ENCODE measurements at regions not wholly inside any gene's neighbourhood (a gene's known extent, or its start where the extent isn't known, plus 50 kb on each side); places are given as distances from the start of the nearest gene placed in this dataset.

DNA sequence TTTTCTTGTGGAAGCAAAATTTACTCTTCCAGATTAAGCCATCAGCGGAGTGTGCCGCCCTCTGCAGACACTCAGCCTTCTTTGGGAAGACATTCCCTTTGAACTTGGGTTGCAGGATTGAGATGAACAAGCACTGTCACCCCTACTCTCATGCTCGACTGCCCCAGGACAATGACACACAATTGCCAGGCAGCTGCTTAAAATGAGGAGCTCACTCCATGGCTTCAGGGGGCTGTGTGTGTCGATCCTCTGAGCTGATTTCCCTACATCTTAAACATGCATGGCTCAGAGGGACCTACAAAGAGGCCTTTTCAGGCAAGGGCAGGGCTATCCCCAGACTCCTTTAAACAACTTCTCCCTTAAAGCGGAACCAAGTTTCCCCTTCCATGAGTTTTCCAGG is 107.5 kb upstream of the MBNL2 start:
- H3K23ac ChIP-seq (ENCODE audit: low read length), result no peak overlapping the region
- peak overlapping the region; percentile 67 for H2BK5ac ChIP-seq (ENCODE audit: low read depth, low read length, poor library complexity)
- H3K4ac ChIP-seq (ENCODE audit: low read depth, low read length), result peak overlapping the region; percentile 65
- H3K18ac ChIP-seq (ENCODE audit: low read length), result peak overlapping the region; percentile 80
- peak overlapping the region; percentile 76 for H3K27ac ChIP-seq (ENCODE audit: low read depth, low read length)
- peak overlapping the region; percentile 40 for H2AFZ ChIP-seq (ENCODE audit: insufficient read depth, low read length, poor library complexity)
- no peaks in the 10 kb centered on the region for H3K36me3 ChIP-seq (ENCODE audit: control insufficient read depth in 1 of 2, insufficient read depth in 2 of 2, low read length in 2 of 2)
- H2BK12ac ChIP-seq (ENCODE audit: low read length), result peak overlapping the region; percentile 86
- H3K14ac ChIP-seq (ENCODE audit: low read length), result peak overlapping the region; percentile 88
- peak overlapping the region; percentile 92 for H4K91ac ChIP-seq (ENCODE audit: low read depth, low read length)
- H2BK120ac ChIP-seq (ENCODE audit: insufficient read depth, low read length, poor library complexity), result peak overlapping the region; percentile 95
- no peak overlapping the region for H3K4me3 ChIP-seq (ENCODE audit: low read depth, low read length)
- H2AK5ac ChIP-seq (ENCODE audit: low read length), result peak overlapping the region; percentile 69
- H3K27me3 ChIP-seq (ENCODE audit: insufficient read depth, low read length), result no peaks in the 10 kb centered on the region
- peaks cover 9% of the 10 kb centered on the region for H3K79me2 ChIP-seq (ENCODE audit: control insufficient read depth, insufficient read depth, low read length, poor library complexity)
- WGBS (ENCODE audit: extremely low coverage, insufficient coverage, insufficient read length), result no CpG with 5 or more reads among the region's 5 CpGs
- H3K79me1 ChIP-seq (ENCODE audit: low read length), result peaks cover 53% of the 10 kb centered on the region
- no peak overlapping the region for H3K9ac ChIP-seq (ENCODE audit: low read length)
- no peaks in the 10 kb centered on the region for H3K9me3 ChIP-seq (ENCODE audit: insufficient read depth, low read depth, low read length)
- H4K12ac ChIP-seq (ENCODE audit: low read depth, low read length), result peak overlapping the region; percentile 50
- no peak overlapping the region for H3K4me2 ChIP-seq (ENCODE audit: low read length)
- peaks cover 34 to 48% of the 10 kb centered on the region in 2 experiments for H3K4me1 ChIP-seq (ENCODE audit: control insufficient read depth in 1 of 2, insufficient read depth in 2 of 2, low read length in 2 of 2)
- H4K8ac ChIP-seq (ENCODE audit: low read depth, low read length), result peak overlapping the region; percentile 79
- no peak for DNase-seq

DNA sequence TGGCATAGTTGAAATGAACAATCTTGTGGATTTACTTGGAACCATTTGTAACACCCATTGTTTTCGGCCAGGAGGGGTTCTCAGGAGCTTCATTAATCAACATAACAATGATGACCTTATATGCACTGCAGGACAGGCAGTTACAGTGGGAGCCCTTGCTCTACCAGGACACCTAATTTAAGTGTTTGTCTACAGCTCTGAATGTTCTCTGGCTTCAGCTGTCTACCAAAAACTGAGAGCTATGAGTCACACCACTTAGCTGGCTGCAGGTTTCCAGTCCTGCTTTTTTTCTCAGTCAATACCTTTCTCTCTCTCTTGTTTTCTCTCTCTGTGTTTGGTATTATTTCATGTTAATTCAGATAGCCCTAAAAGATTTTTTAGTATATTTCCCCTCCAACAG is 105.4 kb upstream of the MBNL2 start:
- peak overlapping the region; percentile 77 for H3K27ac ChIP-seq (ENCODE audit: low read depth, low read length)
- H2AFZ ChIP-seq (ENCODE audit: insufficient read depth, low read length, poor library complexity), result no peak overlapping the region
- peak in 1 of 2 donors; percentile 38 for DNase-seq
- no peak overlapping the region for H2AK5ac ChIP-seq (ENCODE audit: low read length)
- H3K27me3 ChIP-seq (ENCODE audit: insufficient read depth, low read length), result no peaks in the 10 kb centered on the region
- H3K79me1 ChIP-seq (ENCODE audit: low read length), result peaks cover 57% of the 10 kb centered on the region
- no peaks in the 10 kb centered on the region for H3K36me3 ChIP-seq (ENCODE audit: control insufficient read depth in 1 of 2, insufficient read depth in 2 of 2, low read length in 2 of 2)
- H2BK5ac ChIP-seq (ENCODE audit: low read depth, low read length, poor library complexity), result peak overlapping the region; percentile 83
- H3K14ac ChIP-seq (ENCODE audit: low read length), result no peak overlapping the region
- no peak overlapping the region for H4K91ac ChIP-seq (ENCODE audit: low read depth, low read length)
- peaks cover 10% of the 10 kb centered on the region for H3K79me2 ChIP-seq (ENCODE audit: control insufficient read depth, insufficient read depth, low read length, poor library complexity)
- H3K9ac ChIP-seq (ENCODE audit: low read length), result no peak overlapping the region
- H3K4me3 ChIP-seq (ENCODE audit: low read depth, low read length), result no peak overlapping the region
- no peak overlapping the region for H2BK120ac ChIP-seq (ENCODE audit: insufficient read depth, low read length, poor library complexity)
- H3K4me1 ChIP-seq (ENCODE audit: control insufficient read depth in 1 of 2, insufficient read depth in 2 of 2, low read length in 2 of 2), result peaks cover 31 to 39% of the 10 kb centered on the region in 2 experiments
- no peak overlapping the region for H3K18ac ChIP-seq (ENCODE audit: low read length)
- H3K23ac ChIP-seq (ENCODE audit: low read length), result no peak overlapping the region
- no peak overlapping the region for H3K4me2 ChIP-seq (ENCODE audit: low read length)
- no peak overlapping the region for H3K4ac ChIP-seq (ENCODE audit: low read depth, low read length)
- H3K9me3 ChIP-seq (ENCODE audit: insufficient read depth, low read depth, low read length), result no peaks in the 10 kb centered on the region
- no CpG with 5 or more reads among the region's 1 CpG for WGBS (ENCODE audit: extremely low coverage, insufficient coverage, insufficient read length)
- no peak overlapping the region for H2BK12ac ChIP-seq (ENCODE audit: low read length)
- H4K8ac ChIP-seq (ENCODE audit: low read depth, low read length), result no peak overlapping the region
- H4K12ac ChIP-seq (ENCODE audit: low read depth, low read length), result no peak overlapping the region

DNA sequence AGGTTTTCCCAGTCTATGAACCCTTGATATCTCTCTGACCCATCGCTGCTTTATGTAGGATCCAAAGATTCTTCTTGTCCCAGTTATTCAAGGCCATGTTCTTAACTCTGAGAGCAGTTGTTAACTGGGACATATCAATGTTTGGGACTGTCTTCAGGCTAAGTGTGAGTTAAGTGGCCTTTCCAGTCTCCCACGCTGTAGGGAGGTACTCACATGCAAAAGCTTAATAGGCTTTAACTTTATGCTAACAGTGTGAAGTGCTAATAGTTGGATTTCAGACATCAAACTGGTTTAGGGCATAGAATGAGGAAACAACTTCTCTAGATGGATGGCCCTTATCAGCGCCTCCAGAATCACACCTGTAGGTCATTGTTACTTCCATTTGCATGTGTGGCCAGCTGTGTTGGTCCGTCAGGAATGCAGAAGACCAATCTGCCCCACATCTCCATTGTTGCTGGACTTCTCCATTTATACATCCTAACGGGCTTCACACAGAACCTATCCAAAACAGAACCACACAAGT is 104.7 kb upstream of the MBNL2 start:
- Histone ChIP-seq H3K4me2 (ENCODE audit: low read length) (no peak overlapping the region), H3K4me1 (ENCODE audit: control insufficient read depth in 1 of 2, insufficient read depth in 2 of 2, low read length in 2 of 2) (peaks cover 24 to 34% of the 10 kb centered on the region in 2 experiments), H4K12ac (ENCODE audit: low read depth, low read length) (no peak overlapping the region), H3K36me3 (ENCODE audit: control insufficient read depth in 1 of 2, insufficient read depth in 2 of 2, low read length in 2 of 2) (no peaks in the 10 kb centered on the region), H2AK5ac (ENCODE audit: low read length) (no peak overlapping the region), H3K27ac (ENCODE audit: low read depth, low read length) (peak overlapping the region; percentile 50), H3K9ac (ENCODE audit: low read length) (no peak overlapping the region), H3K4me3 (ENCODE audit: low read depth, low read length) (no peak overlapping the region), H3K27me3 (ENCODE audit: insufficient read depth, low read length) (no peaks in the 10 kb centered on the region), H3K79me2 (ENCODE audit: control insufficient read depth, insufficient read depth, low read length, poor library complexity) (peaks cover 10% of the 10 kb centered on the region), H3K9me3 (ENCODE audit: insufficient read depth, low read depth, low read length) (no peaks in the 10 kb centered on the region), H3K14ac (ENCODE audit: low read length) (no peak overlapping the region), H2BK12ac (ENCODE audit: low read length) (peak overlapping the region; percentile 63), H3K18ac (ENCODE audit: low read length) (no peak overlapping the region), H3K23ac (ENCODE audit: low read length) (no peak overlapping the region), H3K79me1 (ENCODE audit: low read length) (peaks cover 50% of the 10 kb centered on the region), H3K4ac (ENCODE audit: low read depth, low read length) (peak overlapping the region; percentile 16), H4K8ac (ENCODE audit: low read depth, low read length) (no peak overlapping the region), H2AFZ (ENCODE audit: insufficient read depth, low read length, poor library complexity) (no peak overlapping the region), H2BK5ac (ENCODE audit: low read depth, low read length, poor library complexity) (peak overlapping the region; percentile 71), H4K91ac (ENCODE audit: low read depth, low read length) (peak overlapping the region; percentile 79), H2BK120ac (ENCODE audit: insufficient read depth, low read length, poor library complexity) (peak overlapping the region; percentile 13)
- DNase-seq, result no peak
- WGBS (ENCODE audit: extremely low coverage, insufficient coverage, insufficient read length), result no CpG with 5 or more reads among the region's 5 CpGs

DNA sequence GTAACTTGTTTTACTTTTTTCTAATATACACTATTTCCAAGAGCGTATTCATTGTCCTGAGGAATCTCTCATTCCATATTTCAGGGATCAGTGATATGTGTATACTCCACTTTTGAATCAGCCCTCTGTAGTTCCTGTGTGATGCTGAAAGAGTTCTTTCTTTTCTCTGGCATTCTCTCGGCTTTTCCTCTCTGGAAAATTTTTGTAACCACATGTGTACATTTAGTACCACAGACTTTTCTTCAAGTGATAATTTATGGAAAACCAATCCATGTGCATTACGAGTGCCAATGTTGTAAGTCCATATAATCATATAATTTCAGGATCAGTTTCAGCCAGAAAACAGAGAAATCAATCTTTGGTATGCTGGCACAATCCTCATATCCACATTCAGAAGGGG is 102.2 kb upstream of the MBNL2 start:
- H3K4me1 ChIP-seq (ENCODE audit: control insufficient read depth in 1 of 2, insufficient read depth in 2 of 2, low read length in 2 of 2), result peaks cover 13 to 27% of the 10 kb centered on the region in 2 experiments
- no peak overlapping the region for H4K8ac ChIP-seq (ENCODE audit: low read depth, low read length)
- no peak overlapping the region for H2BK12ac ChIP-seq (ENCODE audit: low read length)
- no peak overlapping the region for H2AFZ ChIP-seq (ENCODE audit: insufficient read depth, low read length, poor library complexity)
- H3K4ac ChIP-seq (ENCODE audit: low read depth, low read length), result no peak overlapping the region
- no peak overlapping the region for H2BK120ac ChIP-seq (ENCODE audit: insufficient read depth, low read length, poor library complexity)
- no peak overlapping the region for H3K18ac ChIP-seq (ENCODE audit: low read length)
- H2BK5ac ChIP-seq (ENCODE audit: low read depth, low read length, poor library complexity), result no peak overlapping the region
- no peak for DNase-seq
- H3K4me2 ChIP-seq (ENCODE audit: low read length), result no peak overlapping the region
- no peak overlapping the region for H2AK5ac ChIP-seq (ENCODE audit: low read length)
- WGBS (ENCODE audit: extremely low coverage, insufficient coverage, insufficient read length), result no CpG with 5 or more reads among the region's 3 CpGs
- no peak overlapping the region for H3K9ac ChIP-seq (ENCODE audit: low read length)
- H4K12ac ChIP-seq (ENCODE audit: low read depth, low read length), result no peak overlapping the region
- peaks cover 43% of the 10 kb centered on the region for H3K79me1 ChIP-seq (ENCODE audit: low read length)
- no peak overlapping the region for H3K14ac ChIP-seq (ENCODE audit: low read length)
- no peak overlapping the region for H3K4me3 ChIP-seq (ENCODE audit: low read depth, low read length)
- no peak overlapping the region for H3K23ac ChIP-seq (ENCODE audit: low read length)
- H4K91ac ChIP-seq (ENCODE audit: low read depth, low read length), result no peak overlapping the region
- H3K79me2 ChIP-seq (ENCODE audit: control insufficient read depth, insufficient read depth, low read length, poor library complexity), result peaks cover 4% of the 10 kb centered on the region
- no peaks in the 10 kb centered on the region for H3K36me3 ChIP-seq (ENCODE audit: control insufficient read depth in 1 of 2, insufficient read depth in 2 of 2, low read length in 2 of 2)
- no peak overlapping the region for H3K27ac ChIP-seq (ENCODE audit: low read depth, low read length)
- no peaks in the 10 kb centered on the region for H3K27me3 ChIP-seq (ENCODE audit: insufficient read depth, low read length)
- H3K9me3 ChIP-seq (ENCODE audit: insufficient read depth, low read depth, low read length), result no peaks in the 10 kb centered on the region

All from trophoblast cell (in vitro differentiated cells and primary cell).